Pancreas (tissue), 10 donors: ENCODE measurements at regions not wholly inside any gene's neighbourhood (a gene's known extent, or its start where the extent isn't known, plus 50 kb on each side); places are given as distances from the start of the nearest gene placed in this dataset.

ENCODE experiments used
- ATAC-seq, 4 donors: fragments of 200-7000 bp; cut with Tn5 transposase; one replicate each; pipeline versions ENCODE4 v1.8.0 to v1.9.1; 2020; ENCODE audit warnings: mild to moderate bottlenecking in 4 of 4, moderate library complexity in 4 of 4
- DNase-seq, 6 donors: peaks; one replicate each; pipeline ENCODE4 v3.0.0-alpha.2; 2020
- FAIRE-seq: peaks from 2 replicates; lab custom pipeline; 2012; peaks lifted over from hg19 to GRCh38; lab: Jason Lieb, UNC
- H3K27ac ChIP-seq, 4 donors: fragments of 200-600 bp; sonication (generic); 1 replicate in 3 of 4; 2 replicates in 1 of 4; pipeline versions ENCODE4 v1.5.0 to v1.8.0; 2020
- H3K27me3 ChIP-seq, 4 donors: fragments of 200-600 bp; one replicate each; pipeline ENCODE4 v1.8.0; 2021
- H3K36me3 ChIP-seq, 3 donors: fragments of 200-600 bp; sonication (generic) in 1 of 3; one replicate each; pipeline versions ENCODE4 v1.5.0 to v1.8.0; 2020 to 2021
- H3K4me1 ChIP-seq, 3 donors: fragments of 200-600 bp; one replicate each; pipeline ENCODE4 v1.8.0; 2021
- H3K4me3 ChIP-seq, 4 donors: fragments of 200-600 bp; sonication (generic) in 2 of 4; one replicate each; pipeline versions ENCODE4 v1.5.0 to v1.8.0; 2020 to 2021
- H3K9me3 ChIP-seq, 4 donors: fragments of 200-600 bp; one replicate each; pipeline ENCODE4 v1.8.0; 2021
- WGBS, 2 donors: extraction: QIAGEN DNeasy Blood & Tissue Kit; methylation state at CpG; one replicate each; pipeline ENCODE4 v1.1.7; 2013; 5-methylcytosine and 5-hydroxymethylcytosine counted together
- intact Hi-C, 3 donors: fragments of 100-400 bp; cut with DNase I; formaldehyde crosslinking; loops; one replicate each; pipeline versions ENCODE4 v1.11.1 to v1.14.2; 2022
- TF ChIP-seq, protein P1 (sequence below), 4 donors: fragments of 200-600 bp; sonication (generic) in 3 of 4; IDR thresholded peaks; one replicate each; pipeline versions ENCODE4 v1.5.0 to v1.8.0; 2021; ENCODE audit warnings: antibody characterized with exemption in 4 of 4
- donor health status: healthy with polysubstance abuse.
- donor health status: DM: no; HTN: no; CAD: no; lungs with moderate emphysema.
- donor health status: DM: no; HTN: no; CAD: no.
- donor health status: control.
- donor health status: control.
- donor health status: Bipolar disorder and iron deficiency.
- donor health status: DM: yes; HTN: yes; CAD: no.
- donor health status: DM: no; HTN: no; CAD: no.
- donor health status: DM: no; HTN: no; CAD: no.
- donor health status: DM: yes; HTN: yes; CAD: no.

DNA sequence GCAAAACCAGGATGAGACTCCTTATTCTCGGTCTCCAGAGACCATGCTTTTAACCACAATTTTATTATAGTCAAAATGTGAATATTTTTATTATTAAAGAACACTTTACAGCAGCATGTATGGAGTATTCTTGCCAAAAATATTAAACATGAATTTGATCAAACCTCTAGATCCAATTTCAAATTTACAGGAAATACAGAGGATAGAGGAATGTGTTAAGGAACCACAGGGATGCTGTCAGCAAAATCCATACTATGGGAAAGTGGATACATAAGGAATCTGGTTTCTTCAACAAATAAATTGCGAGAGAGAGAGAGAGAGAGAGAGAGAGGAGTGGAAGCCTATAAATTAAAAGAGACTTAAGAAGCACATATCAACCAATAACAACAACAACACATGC is 348.2 kb upstream of the NUDT12 start:
- FAIRE-seq (no peak), DNase-seq (no peak), ATAC-seq (no peak)
- no peak overlapping the region for H3K4me3 ChIP-seq
- whole genome bisulfite sequencing, 2 donors = 69 to 81% methylated on average over 2 of the region's 2 CpGs
- TF ChIP-seq, protein P1, sequence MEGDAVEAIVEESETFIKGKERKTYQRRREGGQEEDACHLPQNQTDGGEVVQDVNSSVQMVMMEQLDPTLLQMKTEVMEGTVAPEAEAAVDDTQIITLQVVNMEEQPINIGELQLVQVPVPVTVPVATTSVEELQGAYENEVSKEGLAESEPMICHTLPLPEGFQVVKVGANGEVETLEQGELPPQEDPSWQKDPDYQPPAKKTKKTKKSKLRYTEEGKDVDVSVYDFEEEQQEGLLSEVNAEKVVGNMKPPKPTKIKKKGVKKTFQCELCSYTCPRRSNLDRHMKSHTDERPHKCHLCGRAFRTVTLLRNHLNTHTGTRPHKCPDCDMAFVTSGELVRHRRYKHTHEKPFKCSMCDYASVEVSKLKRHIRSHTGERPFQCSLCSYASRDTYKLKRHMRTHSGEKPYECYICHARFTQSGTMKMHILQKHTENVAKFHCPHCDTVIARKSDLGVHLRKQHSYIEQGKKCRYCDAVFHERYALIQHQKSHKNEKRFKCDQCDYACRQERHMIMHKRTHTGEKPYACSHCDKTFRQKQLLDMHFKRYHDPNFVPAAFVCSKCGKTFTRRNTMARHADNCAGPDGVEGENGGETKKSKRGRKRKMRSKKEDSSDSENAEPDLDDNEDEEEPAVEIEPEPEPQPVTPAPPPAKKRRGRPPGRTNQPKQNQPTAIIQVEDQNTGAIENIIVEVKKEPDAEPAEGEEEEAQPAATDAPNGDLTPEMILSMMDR (IDR thresholded peaks at IDR 0.05) = no peak
- no peak overlapping the region for H3K27ac ChIP-seq
- H3K36me3 ChIP-seq = no peaks in the 10 kb centered on the region
- H3K9me3 ChIP-seq = no peaks in the 10 kb centered on the region
- H3K4me1 ChIP-seq = no peaks in the 10 kb centered on the region
- no peaks in the 10 kb centered on the region for H3K27me3 ChIP-seq
- intact Hi-C loops = no loop called here

DNA sequence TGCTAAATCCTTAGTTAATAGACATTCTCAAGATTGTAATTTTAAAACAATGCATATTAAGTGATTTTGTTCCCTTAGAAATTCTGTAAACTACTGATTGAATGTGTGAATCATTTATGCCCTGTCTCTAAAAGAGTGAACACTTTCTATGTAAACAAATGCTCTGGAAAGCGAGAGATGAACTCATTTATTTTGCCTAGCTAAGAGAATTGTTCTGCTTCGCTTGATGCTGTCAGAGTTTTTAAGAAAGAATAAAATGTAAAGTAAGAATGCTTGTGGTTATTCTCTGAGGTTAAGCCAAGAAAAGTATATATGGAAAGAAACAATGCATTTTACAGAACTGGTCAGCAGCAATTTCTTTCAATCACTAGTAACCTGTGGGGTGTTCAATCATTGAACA is 347.4 kb upstream of the NUDT12 start:
- no peak for ATAC-seq
- FAIRE-seq = no peak

DNA sequence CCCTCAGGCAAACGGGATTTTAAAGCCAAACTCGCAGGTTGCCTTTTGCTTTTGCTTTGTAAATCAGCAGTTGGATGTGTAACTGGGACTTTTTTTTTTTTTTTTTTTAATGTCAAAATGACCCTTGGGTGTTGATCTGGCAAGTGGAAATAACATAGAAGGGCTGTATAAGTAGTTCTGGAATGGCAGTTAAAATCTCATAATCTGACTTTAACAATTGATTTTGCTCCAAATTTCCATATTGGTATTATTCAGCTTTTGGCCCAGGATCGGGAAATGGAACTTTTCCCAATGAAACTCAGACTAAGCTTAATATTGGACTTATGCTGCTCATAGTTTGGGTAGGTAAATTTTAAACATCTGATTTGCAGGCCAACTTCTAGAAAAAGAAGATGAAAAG is 346.8 kb upstream of the NUDT12 start:
- FAIRE-seq (no peak), DNase-seq (no peak), ATAC-seq (no peak)
- no peaks in the 10 kb centered on the region for H3K36me3 ChIP-seq
- no peaks in the 10 kb centered on the region for H3K9me3 ChIP-seq
- H3K4me1 ChIP-seq = no peaks in the 10 kb centered on the region
- TF ChIP-seq, protein P1 (IDR thresholded peaks at IDR 0.05) = no peak
- intact Hi-C loops = no loop called here
- H3K27me3 ChIP-seq = no peaks in the 10 kb centered on the region
- 79 to 88% methylated on average over 3 of the region's 3 CpGs for WGBS, 2 donors
- H3K27ac ChIP-seq = no peak overlapping the region
- H3K4me3 ChIP-seq = no peak overlapping the region

More for the DNA sequence above, 347.4 kb upstream of the NUDT12 start:
- DNase-seq = no peak
- H3K27ac ChIP-seq = no peak overlapping the region
- intact Hi-C loops = no loop called here
- no peaks in the 10 kb centered on the region for H3K27me3 ChIP-seq
- no peaks in the 10 kb centered on the region for H3K36me3 ChIP-seq
- 87 to 88% methylated on average over 2 of the region's 2 CpGs for WGBS, 2 donors
- no peaks in the 10 kb centered on the region for H3K4me1 ChIP-seq
- TF ChIP-seq, protein P1 (IDR thresholded peaks at IDR 0.05) = no peak
- no peaks in the 10 kb centered on the region for H3K9me3 ChIP-seq
- no peak overlapping the region for H3K4me3 ChIP-seq

DNA sequence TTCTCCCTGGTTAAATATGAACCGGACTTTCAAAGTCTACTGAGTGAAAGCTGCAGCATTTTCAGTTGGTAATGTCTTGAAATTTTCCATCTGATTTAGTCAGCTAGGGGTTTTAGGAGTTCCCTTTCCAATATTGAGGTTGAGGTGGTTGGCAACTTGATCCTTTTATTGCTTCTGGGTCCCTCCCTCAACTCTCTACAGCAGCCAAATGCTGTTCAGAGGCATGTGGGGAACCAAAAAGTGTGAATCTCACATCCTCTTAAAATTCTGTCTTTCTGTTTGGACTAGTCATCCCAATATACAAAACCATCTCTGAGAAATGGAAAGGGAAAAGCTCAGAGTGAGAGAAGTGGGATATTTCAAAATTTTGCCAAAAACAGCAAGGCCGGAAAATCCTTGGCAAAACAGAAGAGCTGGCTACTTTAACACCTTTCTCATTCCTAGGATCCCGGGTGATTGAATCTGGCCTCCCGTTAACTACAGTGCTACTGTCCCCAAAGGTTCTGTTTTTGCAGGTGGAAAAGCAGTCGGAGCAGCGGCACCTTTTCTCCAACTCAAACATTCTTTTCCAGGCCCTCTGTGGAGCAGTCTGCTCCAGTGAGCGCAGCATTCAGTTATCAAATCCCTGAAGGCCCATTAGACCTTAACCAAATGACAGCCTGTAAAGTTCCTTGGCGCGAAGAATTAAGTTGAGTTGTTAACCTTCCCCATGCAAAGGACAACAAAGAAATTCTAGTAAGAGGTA is 345.9 kb upstream of the NUDT12 start:
- Histone ChIP-seq H3K4me1 (no peaks in the 10 kb centered on the region), H3K27ac (no peak overlapping the region), H3K27me3 (no peaks in the 10 kb centered on the region), H3K9me3 (no peaks in the 10 kb centered on the region), H3K4me3 (no peak overlapping the region), H3K36me3 (no peaks in the 10 kb centered on the region)
- WGBS, 2 donors = 80 to 83% methylated on average over 9 of the region's 9 CpGs
- FAIRE-seq (no peak), ATAC-seq (no peak), DNase-seq (no peak)
- TF ChIP-seq, protein P1 (IDR thresholded peaks at IDR 0.05) = no peak
- intact Hi-C loops = no loop called here

DNA sequence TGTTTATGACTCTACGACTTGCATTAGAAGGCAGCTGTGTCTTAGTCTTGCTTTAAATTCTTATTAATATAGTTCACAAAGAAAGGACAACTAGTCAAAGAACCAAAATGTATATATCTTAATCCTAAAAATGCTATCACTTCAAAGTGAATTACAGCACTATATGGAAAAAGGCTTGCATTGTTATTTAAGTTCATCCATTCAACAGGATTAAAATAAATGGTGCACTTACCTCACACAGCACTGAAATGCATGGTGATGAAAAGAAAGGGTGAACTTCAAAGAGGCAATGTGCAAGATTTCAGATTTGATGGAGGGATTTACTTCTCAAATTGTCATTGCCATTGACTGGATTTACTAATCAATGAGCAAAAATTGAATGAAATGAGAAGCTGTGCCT is 344.4 kb upstream of the NUDT12 start:
- 33 to 46% methylated on average over 1 of the region's 1 CpG for WGBS, 2 donors
- intact Hi-C loops = no loop called here
- H3K27ac ChIP-seq = no peak overlapping the region
- FAIRE-seq (no peak), DNase-seq (no peak), ATAC-seq (no peak)
- no peaks in the 10 kb centered on the region for H3K36me3 ChIP-seq
- no peaks in the 10 kb centered on the region for H3K9me3 ChIP-seq
- no peaks in the 10 kb centered on the region for H3K27me3 ChIP-seq
- TF ChIP-seq, protein P1 (IDR thresholded peaks at IDR 0.05) = no peak
- H3K4me3 ChIP-seq = no peak overlapping the region
- no peaks in the 10 kb centered on the region for H3K4me1 ChIP-seq
